Muscle of back (tissue), 3 donors: ENCODE measurements at regions not wholly inside any gene's neighbourhood (a gene's known extent, or its start where the extent isn't known, plus 50 kb on each side); places are given as distances from the start of the nearest gene placed in this dataset.
"Not testable (repeated sequence)": the region's sequence is repeated elsewhere in the genome, so short reads cannot be mapped to it uniquely, and the experiment has no call there.

Source experiments
- DNase-seq, 3 donors: peaks; one replicate each; pipeline versions ENCODE4 v3.0.0 to v3.0.0-alpha.2; 2013

DNA sequence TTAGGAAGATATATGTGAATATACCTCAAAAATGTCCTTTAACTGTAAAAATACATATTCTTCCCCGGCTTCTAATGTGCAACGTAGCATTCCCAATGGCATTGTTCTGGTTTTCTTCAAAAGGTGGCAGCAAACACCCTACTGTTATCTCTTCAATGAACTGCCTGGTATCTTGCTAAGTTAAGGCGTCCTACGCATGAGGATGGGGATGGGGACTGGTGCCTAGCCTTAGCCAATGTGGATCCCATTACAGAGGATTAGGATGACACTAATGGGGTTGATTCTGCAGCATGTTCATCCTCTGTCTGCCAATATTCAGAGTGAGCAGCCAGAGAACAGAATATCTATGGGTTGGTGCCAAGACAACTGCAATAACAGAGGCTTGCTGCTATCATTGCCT is 334.9 kb upstream of the ADGRL3 start:
- DNase-seq = peak; percentile 36 to 70 (median 48)

GRCh38 chr4:60868232-60868960 is 331.7 kb upstream of the ADGRL3 start:
- DNase-seq = no peak

DNA sequence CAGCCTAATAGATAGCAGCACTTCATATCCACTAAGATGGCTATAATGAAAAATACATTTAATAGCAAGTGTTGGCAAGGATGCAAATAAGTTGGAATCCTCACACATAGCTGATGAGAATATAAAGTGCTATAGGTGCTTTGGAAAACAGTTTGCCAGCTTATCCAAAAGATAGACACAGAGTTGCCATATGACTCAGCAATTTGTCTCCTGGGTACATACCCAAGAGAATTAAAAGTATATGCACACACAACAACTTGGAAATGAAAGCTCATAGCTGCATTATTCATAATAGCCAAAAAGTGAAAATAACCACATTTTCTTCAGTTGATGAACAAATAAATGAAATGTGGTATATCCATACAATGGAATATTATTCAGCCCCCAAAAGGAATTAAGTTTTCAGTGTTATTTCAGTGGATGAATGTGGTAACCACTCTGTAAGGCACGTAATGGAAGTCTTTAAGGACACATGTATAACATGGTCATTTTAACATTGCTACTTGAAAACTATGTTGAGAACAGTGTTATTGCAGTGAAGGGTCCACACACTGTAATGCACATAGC is 320.9 kb upstream of the ADGRL3 start:
- no peak for DNase-seq

DNA sequence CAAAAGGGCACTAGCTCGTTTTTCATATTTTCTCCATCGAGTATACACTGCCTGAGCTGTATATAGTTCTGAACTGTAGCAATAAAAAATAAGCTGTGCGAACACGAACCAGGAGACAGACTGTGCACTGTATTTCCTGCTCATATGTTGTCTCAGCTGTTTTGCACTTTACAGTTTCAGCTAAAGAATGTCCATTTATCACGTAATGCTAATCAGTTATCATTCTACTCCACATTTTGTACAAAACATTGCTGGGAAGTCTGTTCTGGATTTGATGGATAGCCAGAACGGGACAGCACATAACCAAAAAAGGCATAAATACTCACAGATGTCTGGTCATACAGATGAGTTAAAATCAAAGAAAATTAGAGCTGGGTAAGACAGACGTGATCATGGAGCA is 315.5 kb upstream of the ADGRL3 start:
- DNase-seq = peak in 2 of 3 donors; percentile 34 to 57

GRCh38 chr4:60885011-60885410 is 315.1 kb upstream of the ADGRL3 start:
- peak in 2 of 3 donors; percentile 7 to 14 for DNase-seq

DNA sequence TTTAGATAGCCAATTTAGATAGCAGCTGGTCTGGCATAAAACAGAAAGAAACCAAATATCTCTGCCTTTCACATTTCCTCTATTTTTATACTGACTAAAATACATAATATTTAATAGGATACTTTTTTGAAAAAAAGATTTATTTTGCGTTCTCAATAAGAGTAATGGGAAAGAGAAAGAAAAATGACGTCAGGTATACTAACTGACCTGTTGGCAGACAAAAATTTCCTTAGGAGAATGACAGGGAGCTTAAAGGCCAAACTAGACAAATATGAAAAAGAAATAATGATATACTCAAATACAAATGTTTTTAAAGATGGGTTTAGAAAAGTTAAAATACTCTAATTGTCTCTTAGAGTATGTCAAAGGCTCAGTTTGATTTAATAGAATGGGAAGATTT is 309.4 kb upstream of the ADGRL3 start:
- DNase-seq = no peak

- no peak for DNase-seq
Measured at GRCh38 chr4:60891947-60892346, 308.2 kb upstream of the ADGRL3 start.

DNA sequence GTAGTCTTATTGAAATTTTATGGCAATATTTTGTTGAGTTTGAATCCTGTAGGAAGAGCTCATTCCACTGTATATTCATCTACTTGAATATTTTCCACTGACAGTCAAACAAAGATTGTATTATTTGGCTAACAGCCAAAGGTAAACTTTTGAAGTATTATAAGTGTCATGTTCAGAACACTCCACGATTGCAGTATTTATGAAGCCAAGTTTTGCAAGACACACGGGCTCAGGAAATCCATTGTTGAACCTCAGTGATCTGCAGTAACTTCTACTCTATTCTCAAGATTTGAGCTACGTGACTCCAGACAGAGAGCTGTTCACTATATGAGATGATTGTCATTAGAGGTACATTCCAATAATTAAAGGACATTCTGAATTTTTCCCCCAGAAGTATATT is 302.7 kb upstream of the ADGRL3 start:
- peak in 1 of 3 donors; percentile 9 for DNase-seq

DNA sequence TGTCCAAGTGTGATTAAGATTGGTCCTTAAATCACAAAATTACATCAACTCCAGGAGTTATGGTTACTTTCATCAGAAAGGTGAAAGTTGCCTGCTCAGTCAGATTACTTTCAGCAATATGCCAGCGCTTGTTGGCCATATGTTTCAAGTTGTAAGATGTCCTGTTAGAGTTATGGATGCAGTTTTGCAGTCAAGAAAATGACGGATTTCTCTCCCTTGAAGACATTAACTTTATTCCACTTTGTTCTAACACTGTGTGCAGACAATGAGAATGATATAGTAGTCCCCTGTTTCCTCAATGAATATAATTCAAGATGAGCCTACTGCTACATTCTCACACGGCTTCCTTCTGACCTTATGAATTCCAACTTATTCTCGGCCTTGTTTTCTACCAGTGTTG is 295.0 kb upstream of the ADGRL3 start:
- DNase-seq = no peak

- DNase-seq = no peak
Measured at GRCh38 chr4:60911127-60911526, 289.0 kb upstream of the ADGRL3 start.

DNA sequence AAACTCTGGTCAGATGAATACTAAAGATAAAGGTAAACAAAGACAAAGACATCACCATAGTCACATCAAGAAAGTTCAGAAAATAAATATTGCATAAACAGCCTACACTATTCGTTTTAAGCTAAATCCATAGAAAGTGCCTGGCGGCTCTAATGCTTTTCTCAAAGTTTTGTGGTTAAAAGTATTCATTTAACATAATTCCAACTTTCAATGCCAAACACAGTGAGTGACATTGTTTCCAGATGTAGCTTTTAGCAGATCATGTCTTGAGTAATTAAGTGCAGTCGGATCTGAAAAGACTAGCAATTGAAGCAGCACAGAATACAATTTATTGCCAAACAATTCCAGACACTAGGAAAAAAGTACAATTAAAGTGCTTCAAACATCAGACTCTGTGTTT is 287.1 kb upstream of the ADGRL3 start:
- DNase-seq = peak; percentile 13 to 60 (median 22)

DNA sequence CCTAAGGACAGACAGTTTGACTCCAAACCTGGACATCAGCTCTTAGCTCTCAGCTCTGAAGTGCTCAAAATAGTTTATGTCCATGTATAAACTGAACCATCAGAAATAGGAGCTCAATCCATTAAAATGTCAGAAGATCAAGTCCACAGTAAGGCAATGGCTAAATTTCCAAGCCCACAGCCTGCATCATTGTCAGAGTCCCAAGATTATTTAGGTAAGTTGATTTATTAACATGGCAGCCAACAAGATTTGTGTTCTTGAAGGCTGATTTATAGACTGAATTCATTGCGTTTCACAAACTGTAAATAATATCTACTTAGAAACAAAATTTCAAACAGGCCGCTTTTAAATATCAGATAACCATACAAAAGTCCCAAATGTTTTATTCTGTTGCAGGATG is 286.5 kb upstream of the ADGRL3 start:
- no peak for DNase-seq

- not testable (repeated sequence) for DNase-seq
Measured at GRCh38 chr4:60921735-60922134, 278.4 kb upstream of the ADGRL3 start.

- DNase-seq = no peak
Measured at GRCh38 chr4:60923075-60923474, 277.1 kb upstream of the ADGRL3 start.

DNA sequence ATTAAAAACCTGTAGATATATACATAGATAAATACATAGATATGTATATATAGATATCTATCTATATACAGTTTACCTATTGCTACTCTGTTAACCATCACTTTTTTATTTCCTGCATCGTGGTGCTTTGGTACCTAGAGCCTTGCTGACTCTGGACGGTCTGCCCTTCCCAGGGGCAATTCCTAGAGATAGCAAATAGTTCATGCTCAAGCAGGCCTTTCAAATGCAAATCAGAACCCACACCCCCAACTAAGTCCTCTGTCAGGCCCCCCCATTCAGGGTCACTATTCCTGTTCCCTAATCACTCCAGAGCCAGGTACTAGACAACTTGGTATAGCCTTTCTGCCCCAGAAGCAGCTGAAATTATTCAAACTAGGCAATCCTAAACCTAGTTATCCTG is 273.5 kb upstream of the ADGRL3 start:
- DNase-seq = no peak

- peak in 2 of 3 donors; percentile 12 to 16 for DNase-seq
Measured at GRCh38 chr4:60930866-60931265, 269.3 kb upstream of the ADGRL3 start.

DNA sequence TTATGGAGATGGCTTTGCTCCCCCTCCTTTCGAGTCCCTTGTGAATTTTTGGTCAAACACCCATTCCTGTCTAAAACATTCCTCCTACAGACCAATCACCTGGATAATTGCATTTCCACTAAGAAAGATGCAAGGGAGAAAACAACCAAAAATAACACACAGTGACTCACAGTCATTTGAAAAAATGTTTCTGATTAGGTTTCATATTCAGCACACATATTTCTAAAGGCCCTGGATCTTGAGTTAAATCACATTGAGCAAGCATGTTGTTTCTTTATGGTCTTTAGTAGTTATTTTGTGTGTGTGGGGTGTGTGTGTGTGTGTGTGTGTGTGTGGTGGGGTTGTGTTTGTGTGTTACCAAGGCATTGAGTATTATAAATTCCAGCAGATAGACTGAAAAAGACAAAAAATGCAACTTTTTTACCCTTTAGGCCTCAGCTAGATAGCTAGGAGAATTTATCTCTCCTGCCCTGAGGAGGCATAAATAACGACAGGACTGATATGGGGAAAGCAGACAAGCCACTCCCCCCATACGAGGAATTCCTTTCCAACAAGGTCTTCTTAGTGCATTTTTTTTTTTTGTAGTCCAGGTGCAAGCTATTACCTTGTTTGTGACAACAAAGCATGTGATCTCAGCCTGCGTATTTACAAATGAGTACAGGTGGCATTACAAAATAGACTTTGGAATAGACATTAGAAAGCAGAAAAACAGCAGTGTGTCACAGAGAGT is 265.4 kb upstream of the ADGRL3 start:
- peak in 1 of 3 donors; percentile 18 for DNase-seq

GRCh38 chr4:60938181-60938580 is 261.9 kb upstream of the ADGRL3 start:
- no peak for DNase-seq

GRCh38 chr4:60938621-60939020 is 261.5 kb upstream of the ADGRL3 start:
- DNase-seq = no peak

DNA sequence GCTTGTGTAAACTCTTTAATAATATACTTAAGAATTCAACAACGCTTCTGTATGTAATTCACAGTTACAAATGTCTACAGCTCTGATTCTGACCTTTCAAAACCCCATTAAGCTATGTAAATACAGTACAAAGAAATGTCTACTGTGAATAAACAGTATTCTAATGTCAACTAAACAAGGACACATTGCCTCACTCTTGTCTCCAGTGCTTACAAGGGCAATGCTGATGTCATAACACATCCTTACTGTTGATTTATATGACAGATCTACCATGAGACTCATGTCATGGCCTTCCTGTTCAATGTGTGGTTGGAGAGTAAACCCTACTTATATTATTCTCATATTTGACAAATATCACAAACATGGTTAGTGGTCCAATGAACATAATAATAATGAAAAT is 256.1 kb upstream of the ADGRL3 start:
- DNase-seq = no peak

DNA sequence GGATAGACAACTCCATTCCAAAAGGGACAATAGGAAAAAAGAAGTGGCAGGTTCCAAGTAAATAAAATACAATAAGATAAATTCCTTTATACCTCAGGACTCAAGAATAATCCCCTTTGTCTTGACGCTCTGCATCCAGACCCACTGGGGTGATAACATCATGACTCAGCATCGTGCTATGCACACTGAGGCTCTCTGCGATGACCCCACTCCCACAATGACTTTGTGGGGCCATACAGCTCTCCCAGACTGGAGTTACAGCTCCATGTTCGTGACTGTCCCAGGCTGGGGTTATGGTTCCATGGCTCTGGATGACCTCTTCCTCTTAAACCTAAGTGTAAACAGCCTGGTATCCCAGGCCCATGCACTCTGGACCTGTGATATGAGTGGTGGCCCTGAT is 254.5 kb upstream of the ADGRL3 start:
- no peak for DNase-seq

DNA sequence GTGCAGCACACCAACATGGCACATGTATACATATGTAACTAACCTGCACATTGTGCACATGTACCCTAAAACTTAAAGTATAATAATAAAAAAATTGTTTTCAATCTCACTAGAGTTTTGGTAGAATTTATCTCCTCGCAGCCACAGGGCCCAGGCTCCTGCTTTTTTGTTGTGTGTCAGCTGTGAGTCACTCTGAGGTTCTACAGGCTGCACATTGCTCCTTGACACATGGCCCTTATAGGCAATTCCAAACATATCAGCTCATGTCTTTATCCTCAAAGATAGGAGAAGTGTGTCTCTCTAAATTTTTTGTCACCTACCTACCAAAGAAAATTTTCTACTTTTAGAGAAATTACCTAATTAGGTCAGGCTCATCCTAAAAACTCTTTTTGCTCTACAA is 252.1 kb upstream of the ADGRL3 start:
- no peak for DNase-seq

DNA sequence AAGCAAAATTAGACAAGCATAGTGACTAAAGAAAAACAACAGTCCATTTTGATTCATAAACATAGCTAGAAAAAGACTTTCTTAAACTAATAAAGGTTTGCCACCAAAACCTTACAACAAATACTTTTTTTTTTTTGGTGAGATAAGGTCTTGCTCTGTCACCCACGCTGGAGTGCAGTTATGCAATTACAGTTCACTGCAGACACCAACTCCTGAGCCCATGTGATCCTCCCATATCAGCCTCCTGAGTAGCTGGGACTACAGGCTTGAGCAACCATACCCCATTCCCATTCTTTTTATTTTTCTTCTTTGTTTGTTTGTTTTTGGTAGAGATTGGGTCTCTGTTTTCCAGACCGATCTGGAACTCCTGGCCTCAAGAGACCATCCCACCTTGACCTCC is 247.2 kb upstream of the ADGRL3 start:
- no peak for DNase-seq
